DMS153 treated with DMSO at 0.1 percent for 48 hours (cell line): ENCODE measurements at regions not wholly inside any gene's neighbourhood (a gene's known extent, or its start where the extent isn't known, plus 50 kb on each side); places are given as distances from the start of the nearest gene placed in this dataset.

ENCODE experiments used
- DNase-seq: peaks from one replicate; lab custom pipeline; 2025; ENCODE audit not compliant: unreplicated experiment; lab: John Stamatoyannopoulos, UW

DNA sequence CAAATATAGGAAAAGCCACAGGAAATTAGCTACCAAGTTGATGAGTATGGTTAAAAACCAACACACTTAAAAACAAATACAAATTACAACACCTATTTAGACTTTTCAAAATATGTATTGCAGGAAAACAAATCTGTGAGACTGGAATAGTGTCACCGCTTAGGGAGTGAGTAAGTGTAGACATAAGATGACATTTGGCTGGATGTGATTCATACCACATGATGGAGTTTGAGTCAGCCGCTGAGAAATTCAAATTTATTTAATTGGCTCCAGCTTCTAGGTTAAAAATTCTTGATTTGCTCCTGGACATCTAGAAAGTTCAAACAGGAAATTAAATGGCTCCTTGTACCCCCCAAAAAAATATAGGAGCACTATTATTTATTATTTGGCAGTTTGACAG, 531.7 kb downstream of the SLITRK1 start:
- no peak for DNase-seq

DNA sequence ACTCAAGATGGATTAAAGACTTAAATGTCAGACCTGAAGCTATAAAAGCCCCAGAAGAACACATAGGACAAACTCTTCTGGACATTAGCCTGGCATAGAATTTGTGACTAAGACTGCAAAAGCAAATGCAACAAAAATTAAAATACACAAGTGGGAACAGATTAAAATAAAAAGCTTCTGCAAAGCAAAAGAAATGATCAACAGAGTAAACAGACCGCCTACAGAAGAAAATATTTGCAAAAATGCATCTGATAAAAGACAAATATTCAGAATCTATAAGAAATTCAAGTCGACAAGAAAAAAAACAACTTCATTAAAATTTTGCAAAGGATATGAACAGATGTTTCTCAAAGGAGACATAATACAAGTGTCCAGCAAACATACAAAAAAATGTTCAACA, 537.8 kb downstream of the SLITRK1 start:
- no peak for DNase-seq

DNA sequence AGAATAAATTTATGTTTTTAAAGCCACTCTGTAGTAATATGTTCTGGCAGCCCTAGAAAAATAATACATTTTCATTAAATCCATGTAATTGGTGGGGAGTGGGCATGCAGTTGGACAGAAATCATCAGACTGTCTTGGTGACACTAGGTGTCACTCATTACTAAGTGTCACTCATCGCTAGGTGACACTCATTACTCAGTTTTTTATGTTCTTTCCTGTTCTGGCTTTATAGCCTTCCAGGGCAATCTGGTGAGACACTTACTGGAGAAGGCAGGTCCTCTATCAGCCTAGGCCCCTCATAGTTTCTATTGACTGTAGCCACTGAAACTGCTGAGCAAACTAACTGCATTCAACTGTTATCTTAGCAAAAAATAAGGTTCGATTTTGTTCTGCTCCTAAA, 542.1 kb downstream of the SLITRK1 start:
- DNase-seq = no peak

DNA sequence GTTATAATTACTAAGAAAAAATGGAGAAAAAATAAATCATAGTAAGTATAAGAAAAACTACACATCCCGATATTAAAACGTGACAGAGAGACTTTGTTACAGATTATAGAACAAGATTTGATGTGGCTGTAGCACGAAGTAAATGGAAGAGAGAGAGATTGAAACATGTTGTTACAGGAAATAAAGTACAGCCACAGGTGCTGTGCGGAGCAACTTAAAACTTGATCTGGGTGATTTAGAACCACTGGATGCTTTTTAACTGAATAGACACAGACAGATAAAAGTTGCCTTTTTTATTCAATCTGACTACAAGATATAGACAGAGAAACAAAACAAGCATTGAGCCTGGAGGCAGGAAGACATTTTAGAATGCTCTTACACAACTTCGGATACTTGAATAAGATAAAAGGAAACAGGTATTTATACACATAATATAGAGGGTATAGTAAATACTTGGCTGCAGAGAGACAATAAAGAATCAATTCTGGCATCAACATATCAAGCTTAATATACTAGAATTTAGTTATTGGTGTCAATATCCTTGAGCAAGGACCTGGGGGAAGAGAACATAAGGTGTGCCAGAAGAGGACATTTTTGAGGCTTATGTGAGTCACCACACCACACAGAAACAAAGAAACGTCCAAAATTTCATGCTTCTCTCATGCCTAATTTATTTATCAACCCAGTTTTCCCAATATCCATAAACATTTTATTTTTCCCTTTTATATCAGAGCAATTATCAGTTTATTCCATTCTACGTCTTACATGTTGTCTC, 548.5 kb downstream of the SLITRK1 start:
- no peak for DNase-seq

DNA sequence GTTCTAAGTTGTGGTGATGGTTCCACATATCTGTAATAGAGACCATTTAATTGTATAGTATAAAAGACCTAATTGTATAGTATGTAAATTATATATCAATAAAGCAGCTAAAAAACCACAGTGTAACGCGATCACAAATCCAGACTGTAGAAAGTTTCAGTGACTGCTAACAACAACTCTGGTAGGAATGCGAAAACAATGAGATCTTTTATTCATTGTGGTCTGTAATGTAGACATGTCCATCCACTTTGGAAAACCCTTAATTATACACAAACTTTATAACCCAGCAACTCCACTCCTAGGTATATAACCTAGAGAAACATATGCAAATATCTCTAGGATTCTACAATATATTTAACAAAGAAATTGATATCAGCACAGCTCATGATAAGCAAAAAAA, 549.5 kb downstream of the SLITRK1 start:
- DNase-seq = no peak

DNA sequence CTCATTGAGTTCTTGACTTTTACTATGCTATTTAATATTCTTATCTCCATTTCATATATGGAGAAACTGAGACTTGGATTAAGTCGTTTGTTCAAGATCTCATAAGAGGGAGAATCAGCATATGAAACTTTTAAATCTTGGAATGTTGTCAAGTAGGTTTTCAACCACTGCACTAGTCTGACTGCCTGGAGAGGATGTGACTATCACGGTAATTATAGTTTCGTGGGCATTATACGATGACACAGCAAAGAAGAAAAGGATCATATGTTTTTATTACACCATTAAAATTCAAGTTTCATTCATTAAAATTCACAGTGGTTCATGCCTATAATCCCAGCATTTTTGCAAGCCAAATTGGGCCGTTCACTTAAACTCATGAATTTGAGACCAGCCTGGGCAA, 555.2 kb downstream of the SLITRK1 start:
- no peak for DNase-seq

DNA sequence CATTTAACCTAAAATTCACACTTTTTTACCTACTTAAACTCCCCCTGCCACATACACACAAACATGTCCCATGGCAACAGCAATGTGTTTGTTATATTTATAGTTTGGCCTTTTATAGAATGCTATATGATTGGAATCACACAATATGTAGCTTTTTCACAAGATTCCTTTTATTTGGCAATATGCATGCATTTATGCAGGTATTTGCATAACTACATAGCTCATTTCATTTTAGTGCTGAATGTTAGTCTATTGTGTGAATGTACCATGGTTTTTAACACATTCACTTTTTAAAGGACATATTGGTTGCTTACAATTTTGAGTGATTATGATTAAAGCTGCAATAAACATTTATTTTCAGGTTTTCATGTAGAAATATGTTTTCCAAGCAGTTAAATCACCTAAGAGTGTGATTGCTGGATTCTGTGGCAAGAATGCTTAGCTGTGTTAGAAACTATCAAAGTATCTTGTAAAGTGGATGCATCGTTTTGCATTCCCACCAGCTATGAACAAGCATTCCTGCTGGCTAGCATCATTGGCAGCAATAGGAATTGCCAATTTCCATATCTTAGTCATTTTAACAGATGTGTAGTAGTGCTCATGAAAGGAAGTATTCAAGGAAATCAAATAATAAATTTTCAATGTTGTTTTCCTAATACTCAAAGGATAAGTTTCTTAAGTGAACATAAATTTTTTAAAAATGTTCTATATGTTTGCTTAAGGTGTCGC, 557.0 kb downstream of the SLITRK1 start:
- no peak for DNase-seq

DNA sequence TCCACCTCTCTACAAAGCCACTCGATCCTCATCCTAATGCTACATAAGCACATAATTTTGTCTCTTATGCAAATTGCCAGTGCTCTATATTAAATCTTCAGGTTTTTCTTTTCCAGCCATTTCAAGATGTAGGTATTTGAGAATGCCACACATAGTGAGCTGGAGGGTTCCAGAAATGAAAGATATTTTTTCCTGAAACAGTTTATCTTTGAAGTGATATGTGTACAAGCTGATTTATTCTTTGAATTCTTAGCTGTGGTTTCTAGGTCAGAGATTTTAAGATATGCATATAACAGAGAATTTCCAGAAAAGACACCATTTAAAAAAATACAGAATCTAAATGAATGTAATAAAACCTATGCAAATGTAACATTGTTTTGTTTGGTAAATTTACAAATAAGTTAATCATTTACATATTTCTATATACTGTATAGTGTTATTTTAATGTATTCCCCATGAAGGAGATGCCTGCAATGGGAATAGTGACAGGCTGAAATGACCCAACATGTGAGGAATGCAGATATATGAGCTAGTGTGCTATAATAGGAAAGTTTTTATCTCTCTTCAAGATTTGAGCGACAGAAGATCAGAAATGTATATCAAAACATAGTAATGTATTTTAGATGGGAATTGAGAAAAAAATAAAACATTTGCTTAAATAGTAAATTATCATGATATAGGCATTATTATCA, 570.2 kb downstream of the SLITRK1 start:
- no peak for DNase-seq

DNA sequence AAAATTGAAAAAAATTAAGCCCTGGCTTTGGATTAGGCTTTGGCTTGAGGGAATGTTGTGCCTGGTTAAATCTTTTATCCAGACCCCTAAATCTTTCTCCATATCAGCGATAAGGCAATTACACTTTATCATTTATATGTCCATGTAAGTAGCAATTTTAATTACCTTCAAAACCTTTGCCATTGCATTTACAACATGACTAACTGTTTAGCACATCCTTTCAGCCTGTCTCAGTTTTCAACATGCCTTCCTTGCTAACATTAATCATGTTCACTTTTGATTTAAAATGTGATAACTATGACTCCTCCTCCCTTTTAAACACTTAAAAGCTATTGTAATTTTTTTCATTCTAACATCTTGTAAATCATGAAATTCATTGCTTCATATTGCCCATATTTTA, 583.7 kb downstream of the SLITRK1 start:
- no peak for DNase-seq

DNA sequence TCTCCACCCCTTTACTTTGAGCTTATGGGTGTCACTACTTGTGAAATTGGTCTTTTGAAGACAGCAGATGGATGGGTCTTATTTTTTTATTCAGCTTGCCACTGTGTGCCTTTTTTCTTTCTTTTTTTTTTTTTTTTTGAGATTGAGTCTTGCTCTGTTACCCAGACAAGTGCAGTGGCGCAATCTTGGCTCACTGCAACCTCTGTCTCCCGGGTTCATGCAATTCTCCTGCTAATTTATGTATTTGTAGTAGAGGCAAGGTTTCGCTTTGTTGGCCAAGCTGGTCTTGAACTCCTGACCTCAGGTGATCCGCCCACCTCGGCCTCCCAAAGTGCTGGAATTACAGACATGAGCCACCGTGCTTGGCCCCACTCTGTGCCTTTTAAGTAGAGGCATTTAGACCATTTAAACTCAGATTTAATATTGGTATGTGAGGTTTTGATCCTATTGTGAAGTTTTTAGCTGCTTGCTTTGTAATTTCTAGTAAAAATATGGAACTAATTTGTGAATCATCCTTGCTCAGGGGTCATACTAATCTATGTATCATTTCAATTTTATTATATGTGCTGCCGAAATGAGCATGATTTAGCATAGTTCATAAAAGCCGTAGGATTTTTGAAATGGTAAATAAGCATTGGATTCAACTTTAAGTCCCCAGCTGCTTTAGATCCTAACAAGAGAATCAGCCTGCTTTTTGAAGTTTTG, 584.5 kb downstream of the SLITRK1 start:
- no peak for DNase-seq

DNA sequence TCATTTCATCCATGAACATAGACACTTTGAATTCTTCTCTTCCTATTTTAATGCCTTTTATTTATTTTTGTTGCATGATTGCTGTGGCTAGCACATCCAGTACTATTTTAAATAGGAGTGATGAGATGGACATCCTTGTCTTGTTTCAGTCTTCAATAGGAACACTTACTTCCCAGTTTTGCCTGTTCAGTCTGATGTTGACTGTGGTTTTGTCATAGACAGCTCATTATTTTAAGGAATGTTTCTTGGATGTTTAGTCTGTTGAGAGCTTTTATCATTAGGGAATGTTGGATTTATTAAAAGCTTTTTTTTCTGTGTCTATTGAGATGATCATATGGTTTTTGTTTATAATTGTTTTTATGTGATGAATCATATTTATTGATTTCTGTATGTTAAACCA, 586.6 kb downstream of the SLITRK1 start:
- DNase-seq = no peak

DNA sequence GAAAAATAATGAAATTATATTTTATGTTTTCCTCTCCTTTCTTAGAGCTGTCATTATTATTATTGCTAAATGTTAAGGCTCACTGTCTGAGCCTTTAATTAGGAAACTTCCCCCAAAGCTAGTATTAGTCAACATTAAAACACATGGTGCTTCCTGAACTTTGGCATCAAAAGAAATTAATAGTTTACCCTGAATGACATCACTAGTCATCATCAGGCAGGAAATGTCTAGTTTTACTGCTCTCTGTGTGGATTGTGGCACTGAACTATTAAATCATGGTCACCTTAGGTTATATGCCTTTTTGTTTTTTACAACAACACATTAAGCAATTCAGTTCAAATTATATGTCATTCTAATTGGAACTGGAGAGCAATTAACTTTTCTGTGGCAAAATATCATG, 595.5 kb downstream of the SLITRK1 start:
- no peak for DNase-seq

DNA sequence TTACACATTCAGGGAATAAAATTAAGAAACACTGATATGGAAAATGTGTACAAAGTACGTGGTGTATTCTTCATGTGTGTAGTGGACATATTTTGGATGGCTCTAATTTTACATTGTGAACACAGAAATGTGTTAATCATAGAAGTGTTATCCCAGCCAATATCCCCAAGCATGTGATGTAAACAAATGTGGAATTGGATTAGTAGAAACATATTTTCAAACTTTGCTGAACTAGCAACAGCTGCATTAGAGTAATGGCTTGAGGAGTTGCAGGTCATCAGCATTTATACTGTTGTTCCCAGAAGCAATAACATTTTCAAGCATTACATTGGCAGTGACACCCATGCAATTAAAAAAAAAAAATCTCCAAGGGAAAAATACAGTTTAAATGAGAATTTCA, 600.6 kb downstream of the SLITRK1 start:
- no peak for DNase-seq

DNA sequence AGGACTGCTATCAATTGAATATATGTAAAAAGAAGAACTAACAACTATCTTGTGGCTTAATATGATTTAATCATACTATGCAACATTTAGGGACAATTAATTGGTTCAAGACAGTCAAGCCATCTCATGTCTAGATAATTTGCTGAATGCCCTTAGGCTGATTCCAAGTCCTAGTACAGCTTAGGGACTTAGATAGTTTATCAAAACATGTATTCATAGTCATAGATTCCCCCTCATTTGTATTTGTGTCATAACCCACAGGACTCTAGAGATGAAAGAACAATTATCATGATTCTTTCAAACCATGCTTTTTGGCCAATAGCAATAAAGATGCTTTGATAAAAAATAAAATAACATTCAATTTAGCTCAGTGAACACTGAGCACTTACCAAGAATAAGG, 607.6 kb downstream of the SLITRK1 start:
- DNase-seq = no peak

DNA sequence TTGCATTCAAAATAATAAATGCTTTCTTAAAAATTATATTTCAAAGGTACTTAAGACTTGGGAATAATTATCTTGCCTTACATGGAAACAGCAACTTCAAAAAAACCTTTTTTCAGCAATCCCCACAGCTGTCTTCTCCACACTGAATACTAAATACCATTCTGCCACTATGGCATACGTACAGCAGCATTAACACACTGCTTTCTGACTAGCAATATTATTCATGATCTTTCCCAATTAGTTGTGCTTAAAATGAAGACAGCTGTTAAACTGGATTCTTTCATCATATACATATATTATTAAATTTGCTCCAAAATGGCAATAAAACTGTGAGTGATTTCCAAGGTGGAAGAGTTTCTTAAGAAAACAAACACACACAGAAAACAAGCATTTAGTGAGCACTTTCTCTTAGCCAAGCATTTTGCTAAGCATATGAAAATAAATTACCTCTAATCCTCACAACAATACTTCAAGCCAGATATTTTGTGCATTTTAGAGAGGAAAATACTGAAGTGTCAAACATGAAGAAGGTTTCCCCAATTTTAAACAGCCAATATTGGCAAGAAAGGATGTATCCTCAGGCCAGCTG, 609.5 kb downstream of the SLITRK1 start:
- no peak for DNase-seq

DNA sequence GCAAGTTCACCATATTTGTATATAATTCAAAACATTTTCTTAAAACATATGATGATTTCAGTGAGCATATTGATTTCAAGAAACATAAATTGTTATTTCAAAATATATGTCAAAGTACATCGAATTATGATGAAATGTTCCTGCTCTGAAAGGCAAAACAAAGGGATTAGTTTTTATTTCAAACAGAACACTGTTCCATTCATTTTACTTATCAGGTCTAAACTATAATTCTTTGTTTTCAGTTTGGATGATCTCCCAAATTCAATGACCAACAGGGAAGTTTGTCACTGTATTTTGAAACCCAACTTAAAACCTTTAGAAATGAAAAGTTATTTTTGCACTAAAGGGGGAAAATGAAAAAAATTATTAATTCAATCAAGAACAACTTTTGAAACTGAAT, 610.2 kb downstream of the SLITRK1 start:
- DNase-seq = no peak

DNA sequence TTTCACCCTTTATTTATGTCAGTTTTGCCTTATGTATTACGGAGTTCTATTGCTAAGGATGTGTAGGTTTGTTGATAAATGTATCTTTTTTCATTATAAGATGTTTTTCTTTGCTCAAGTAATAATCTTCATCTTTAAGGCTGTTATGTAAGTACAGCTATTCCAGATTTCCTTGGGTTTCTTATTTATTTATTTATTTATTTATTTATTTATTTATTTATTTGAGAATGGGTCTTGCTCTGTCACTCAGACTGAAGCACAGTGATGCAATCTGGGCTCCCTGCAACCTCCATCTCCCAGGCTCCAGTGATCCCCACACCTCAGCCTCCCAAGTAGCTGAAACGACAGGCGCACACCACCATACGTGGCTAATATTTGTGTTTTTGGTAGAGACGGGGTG, 617.0 kb downstream of the SLITRK1 start:
- no peak for DNase-seq

DNA sequence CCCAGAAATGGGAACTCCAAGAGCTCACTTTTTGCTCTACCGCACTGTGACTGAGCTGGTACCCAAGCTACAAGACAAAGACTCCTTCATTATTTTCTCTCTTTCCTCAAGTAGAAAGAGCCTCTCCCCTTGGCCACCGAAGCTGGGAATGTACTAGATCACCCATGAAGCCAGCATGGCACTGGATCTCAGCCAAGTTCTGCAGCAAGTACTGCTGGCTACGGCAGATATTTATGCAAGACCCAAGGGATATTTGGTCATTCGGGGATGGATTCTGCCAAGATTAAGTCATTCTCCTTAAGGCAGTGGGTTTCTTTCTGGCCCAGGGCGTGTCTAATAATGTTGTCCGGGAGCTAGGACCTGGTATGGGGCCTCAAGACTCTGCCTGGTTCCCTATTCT, 633.5 kb downstream of the SLITRK1 start:
- no peak for DNase-seq

DNA sequence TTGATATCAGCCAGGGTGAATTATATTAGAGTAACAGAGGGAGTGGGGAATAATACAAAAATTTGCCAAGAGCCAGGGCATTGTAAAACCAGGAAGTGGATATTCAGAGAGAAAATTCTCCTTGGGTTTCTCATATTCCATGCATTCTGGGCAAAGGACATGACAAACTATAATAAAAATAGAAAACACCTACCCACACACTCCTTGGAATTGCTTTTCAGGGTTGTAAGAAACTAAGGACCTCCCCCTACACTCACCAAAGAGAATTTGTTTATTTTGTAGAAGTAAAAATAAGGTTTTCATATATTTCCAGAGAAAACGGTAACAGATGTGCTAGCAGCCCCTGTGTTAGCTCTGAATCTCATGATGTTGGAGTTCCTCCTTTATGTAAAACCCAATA, 649.6 kb downstream of the SLITRK1 start:
- DNase-seq = no peak

DNA sequence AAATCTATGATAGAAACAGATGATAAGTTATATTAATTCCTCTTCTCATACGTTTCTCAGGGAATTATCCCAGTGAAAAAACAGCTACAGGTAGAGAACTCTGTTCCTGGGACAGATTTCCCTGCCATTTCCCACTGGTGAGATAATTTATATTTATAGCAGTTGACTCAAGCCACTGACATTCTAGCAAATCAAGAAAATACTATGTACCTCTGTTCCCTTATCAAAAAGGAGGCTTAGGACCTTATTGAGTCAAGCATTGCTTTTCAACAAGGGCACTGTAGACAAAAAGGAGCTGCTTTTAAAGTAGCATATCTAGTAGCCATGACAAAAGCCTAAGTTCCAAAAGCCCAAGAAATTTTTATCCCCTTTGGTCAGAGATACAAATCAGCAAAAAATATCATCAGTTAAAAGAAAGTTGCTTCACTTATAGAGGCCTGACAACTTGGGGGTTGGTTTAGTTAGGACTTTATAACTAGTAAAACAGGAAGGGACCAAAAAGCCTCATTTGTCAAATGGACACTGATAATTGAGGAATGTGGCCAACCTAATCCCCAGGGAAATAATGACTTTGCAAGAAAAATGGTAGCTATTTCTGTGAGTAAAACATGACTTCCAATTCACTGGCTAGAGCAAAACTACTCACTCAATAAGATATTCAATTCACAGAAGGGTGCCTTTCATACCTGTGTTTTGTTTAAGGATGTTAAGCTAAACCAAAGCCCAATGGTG, 652.5 kb downstream of the SLITRK1 start:
- no peak for DNase-seq

DNA sequence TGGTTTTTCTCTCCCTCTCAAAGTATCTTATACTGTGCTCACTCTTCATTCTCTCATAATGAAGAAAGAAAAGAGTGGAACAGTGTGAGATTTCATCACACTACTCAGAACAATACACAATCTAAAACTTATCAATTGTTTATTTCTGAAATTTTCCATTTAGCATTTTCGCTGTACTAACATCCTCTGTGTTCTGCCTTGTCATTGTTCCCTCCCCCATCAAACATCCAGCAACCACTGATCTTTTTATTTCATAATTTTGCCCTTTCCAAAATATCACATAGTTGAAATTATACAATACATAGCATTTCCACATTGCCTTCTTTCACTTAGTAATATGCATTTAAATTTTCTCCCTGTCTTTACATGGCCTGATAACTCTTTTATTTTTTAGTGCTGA, 658.7 kb downstream of the SLITRK1 start:
- no peak for DNase-seq
